Keratinocyte (primary cell): ENCODE measurements at regions not wholly inside any gene's neighbourhood (a gene's known extent, or its start where the extent isn't known, plus 50 kb on each side); places are given as distances from the start of the nearest gene placed in this dataset.

Source experiments
- EZH2 ChIP-seq: IDR thresholded peaks from one replicate; pipeline ENCODE4 v1.6.1; 2012; ENCODE audit warnings: inconsistent platforms, mild to moderate bottlenecking, low read length, moderate library complexity
- TF ChIP-seq, protein P1 (sequence below), 3 experiments: IDR thresholded peaks in 1 of 3; conservative IDR thresholded peaks in 1 of 3; optimal IDR thresholded peaks in 1 of 3; 2 replicates in 2 of 3; 3 replicates in 1 of 3; pipeline versions ENCODE3 to v1.5.1; 2011; ENCODE audit warnings: low read length in 3 of 3, mild to moderate bottlenecking in 3 of 3, moderate library complexity in 2 of 3, control low read depth in 1 of 3, inconsistent platforms in 1 of 3; ENCODE audit not compliant: insufficient read depth in 2 of 3; ENCODE audit errors: extremely low read depth in 1 of 3

DNA sequence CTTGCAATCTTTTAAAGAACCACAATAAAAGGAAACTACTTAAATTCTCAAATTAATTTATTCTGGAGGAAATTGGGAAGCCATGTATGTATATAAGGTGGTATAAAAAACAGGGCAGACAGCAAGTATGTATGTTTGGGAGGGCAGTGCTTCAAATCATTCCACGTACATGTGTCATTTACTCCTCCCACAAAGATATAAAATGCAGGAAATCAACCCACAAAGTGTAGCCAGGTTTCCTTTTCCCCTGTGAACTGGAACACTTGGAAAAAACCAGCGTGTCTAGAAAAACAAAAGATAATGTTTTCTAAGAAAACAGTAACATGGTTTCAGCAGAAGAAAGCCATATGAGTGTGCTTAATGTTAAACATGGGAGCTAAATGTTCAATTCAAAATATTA is 156.7 kb upstream of the FAM47A start:
- TF ChIP-seq, protein P1, sequence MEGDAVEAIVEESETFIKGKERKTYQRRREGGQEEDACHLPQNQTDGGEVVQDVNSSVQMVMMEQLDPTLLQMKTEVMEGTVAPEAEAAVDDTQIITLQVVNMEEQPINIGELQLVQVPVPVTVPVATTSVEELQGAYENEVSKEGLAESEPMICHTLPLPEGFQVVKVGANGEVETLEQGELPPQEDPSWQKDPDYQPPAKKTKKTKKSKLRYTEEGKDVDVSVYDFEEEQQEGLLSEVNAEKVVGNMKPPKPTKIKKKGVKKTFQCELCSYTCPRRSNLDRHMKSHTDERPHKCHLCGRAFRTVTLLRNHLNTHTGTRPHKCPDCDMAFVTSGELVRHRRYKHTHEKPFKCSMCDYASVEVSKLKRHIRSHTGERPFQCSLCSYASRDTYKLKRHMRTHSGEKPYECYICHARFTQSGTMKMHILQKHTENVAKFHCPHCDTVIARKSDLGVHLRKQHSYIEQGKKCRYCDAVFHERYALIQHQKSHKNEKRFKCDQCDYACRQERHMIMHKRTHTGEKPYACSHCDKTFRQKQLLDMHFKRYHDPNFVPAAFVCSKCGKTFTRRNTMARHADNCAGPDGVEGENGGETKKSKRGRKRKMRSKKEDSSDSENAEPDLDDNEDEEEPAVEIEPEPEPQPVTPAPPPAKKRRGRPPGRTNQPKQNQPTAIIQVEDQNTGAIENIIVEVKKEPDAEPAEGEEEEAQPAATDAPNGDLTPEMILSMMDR (optimal IDR thresholded peaks at IDR 0.05 in 1 of 3, IDR thresholded peaks at IDR 0.05 in 1 of 3, conservative IDR thresholded peaks at IDR 0.05 in 1 of 3; ENCODE audit: extremely low read depth in 1 of 3, insufficient read depth in 2 of 3, low read length in 3 of 3): no peak
- no peak for TF ChIP-seq EZH2
